GM23248 (cell line): ENCODE measurements at regions not wholly inside any gene's neighbourhood (a gene's known extent, or its start where the extent isn't known, plus 50 kb on each side); places are given as distances from the start of the nearest gene placed in this dataset.

Source experiments
- EZH2 ChIP-seq: fragments of 200-600 bp; sonication (generic); IDR thresholded peaks from 2 replicates; pipeline ENCODE4 v1.6.1; 2018; ENCODE audit warnings: antibody characterized with exemption, mild to moderate bottlenecking; ENCODE audit not compliant: insufficient read depth, poor library complexity, severe bottlenecking
- EZH2phosphoT487 ChIP-seq: fragments of 200-600 bp; sonication (generic); IDR thresholded peaks from 2 replicates; pipeline ENCODE4 v1.6.1; 2018; ENCODE audit warnings: antibody characterized with exemption, moderate library complexity, mild to moderate bottlenecking, low read depth; ENCODE audit not compliant: insufficient read depth

- no peak for TF ChIP-seq EZH2
- TF ChIP-seq EZH2phosphoT487 = no peak
Measured at GRCh38 chr17:72479113-72479512, 358.3 kb downstream of the SOX9 start.
